IMR-90 (cell line): ENCODE measurements at regions not wholly inside any gene's neighbourhood (a gene's known extent, or its start where the extent isn't known, plus 50 kb on each side); places are given as distances from the start of the nearest gene placed in this dataset.

Experiments used
- ATAC-seq: fragments of 200-7000 bp; cut with Tn5 transposase; 2 replicates; pipeline ENCODE4 v1.9.1; 2020; ENCODE audit warnings: low read depth, mild to moderate bottlenecking, moderate library complexity
- BruUV-seq: library from RNA; stranded (reverse); fragments of 400-500 nt; replicated peaks from 2 replicates; lab custom pipeline; 2021; lab: Mats Ljungman, UMichigan
- CTCF ChIA-PET: fragments of 300-600 bp; formaldehyde crosslinking; extraction: SDS; loops from one replicate; lab custom pipeline; 2021; ENCODE audit warnings: antibody characterized with exemption; lab: Yijun Ruan, JAX
- POLR2A ChIA-PET: fragments of 300-600 bp; sonication (Branson Sonifier 250); formaldehyde crosslinking; loops from one replicate; lab custom pipeline; 2022; ENCODE audit warnings: antibody characterized with exemption; ENCODE audit not compliant: unreplicated experiment; lab: Charles Lee
- DNase-seq: peaks from one replicate; pipeline ENCODE4 v3.0.0; 2013
- H2AFZ ChIP-seq: replicated peaks from 2 replicates; pipeline ENCODE3; 2013; ENCODE audit warnings: low read length, mild to moderate bottlenecking; ENCODE audit not compliant: poor library complexity
- H2AK5ac ChIP-seq: 2 replicates; pipeline ENCODE4 v1.6.1; 2013; ENCODE audit warnings: low read depth, low read length, inconsistent platforms
- H2AK9ac ChIP-seq: replicated peaks from 2 replicates; pipeline ENCODE3; 2013; ENCODE audit warnings: mild to moderate bottlenecking, low read depth, low read length, moderate library complexity; ENCODE audit not compliant: poor library complexity
- H2BK120ac ChIP-seq: 2 replicates; pipeline ENCODE4 v1.6.1; 2013; ENCODE audit warnings: low read depth, low read length, inconsistent platforms
- H2BK15ac ChIP-seq: 3 replicates; pipeline ENCODE4 v1.6.1; 2013; ENCODE audit warnings: low read depth, low read length, inconsistent platforms
- H2BK20ac ChIP-seq: 2 replicates; pipeline ENCODE4 v1.6.1; 2013; ENCODE audit warnings: low read depth, mild to moderate bottlenecking, inconsistent platforms, low read length, moderate library complexity
- H2BK5ac ChIP-seq: 2 replicates; pipeline ENCODE4 v1.6.1; 2013; ENCODE audit warnings: mild to moderate bottlenecking, low read depth, low read length, inconsistent platforms; ENCODE audit not compliant: poor library complexity, severe bottlenecking
- H3K14ac ChIP-seq: replicated peaks from 2 replicates; pipeline ENCODE4 v1.6.1; 2013; ENCODE audit warnings: low read depth, low read length, inconsistent platforms
- H3K18ac ChIP-seq: 2 replicates; pipeline ENCODE4 v1.6.1; 2013; ENCODE audit warnings: low read depth, low read length, control low read depth
- H3K23ac ChIP-seq: 2 replicates; pipeline ENCODE4 v1.6.1; 2013; ENCODE audit warnings: low read depth, low read length, inconsistent platforms
- H3K27ac ChIP-seq: 2 replicates; pipeline ENCODE4 v1.5.1; 2013; ENCODE audit warnings: mild to moderate bottlenecking, control low read depth, low read length; ENCODE audit not compliant: insufficient read depth
- H3K27me3 ChIP-seq: 2 replicates; pipeline ENCODE4 v1.6.1; 2013; ENCODE audit warnings: low read length; ENCODE audit not compliant: control insufficient read depth, insufficient read depth
- H3K36me3 ChIP-seq: 2 replicates; pipeline ENCODE4 v1.6.1; 2013; ENCODE audit warnings: low read length, mixed read lengths; ENCODE audit not compliant: control insufficient read depth, insufficient read depth
- H3K4ac ChIP-seq: 2 replicates; pipeline ENCODE4 v1.6.1; 2013; ENCODE audit warnings: low read depth, low read length, inconsistent platforms
- H3K4me1 ChIP-seq: 2 replicates; pipeline ENCODE4 v1.6.1; 2013; ENCODE audit warnings: low read length, mixed read lengths; ENCODE audit not compliant: control insufficient read depth, insufficient read depth
- H3K4me2 ChIP-seq: 2 replicates; pipeline ENCODE4 v1.6.1; 2013; ENCODE audit warnings: low read depth, mild to moderate bottlenecking, control low read depth, low read length, moderate library complexity
- H3K4me3 ChIP-seq: 2 replicates; pipeline ENCODE4 v1.5.1; 2013; ENCODE audit warnings: low read depth, mild to moderate bottlenecking, control low read depth, low read length, moderate library complexity; ENCODE audit not compliant: insufficient read depth
- H3K56ac ChIP-seq: 2 replicates; pipeline ENCODE4 v1.6.1; 2013; ENCODE audit warnings: low read length, inconsistent platforms; ENCODE audit not compliant: insufficient read depth; ENCODE audit errors: extremely low read depth
- H3K79me1 ChIP-seq, 2 experiments: 2 replicates each; pipeline ENCODE4 v1.6.1; 2013; ENCODE audit warnings: low read length in 2 of 2, inconsistent platforms in 1 of 2, low read depth in 1 of 2
- H3K9ac ChIP-seq: 2 replicates; pipeline ENCODE4 v1.6.1; 2013; ENCODE audit warnings: low read depth, low read length, control low read depth
- H3K9me1 ChIP-seq: 2 replicates; pipeline ENCODE4 v1.6.1; 2013; ENCODE audit warnings: low read length, inconsistent platforms; ENCODE audit not compliant: insufficient read depth
- H3K9me3 ChIP-seq: 2 replicates; pipeline ENCODE4 v1.6.1; 2013; ENCODE audit warnings: low read length; ENCODE audit not compliant: control insufficient read depth, insufficient read depth
- H4K20me1 ChIP-seq: 2 replicates; pipeline ENCODE4 v1.6.1; 2013; ENCODE audit warnings: low read length, inconsistent platforms; ENCODE audit not compliant: insufficient read depth
- H4K5ac ChIP-seq: 2 replicates; pipeline ENCODE4 v1.6.1; 2013; ENCODE audit warnings: mild to moderate bottlenecking, low read depth, low read length, control low read depth
- H4K8ac ChIP-seq, 2 experiments: 2 replicates each; pipeline ENCODE4 v1.6.1; 2013; ENCODE audit warnings: low read depth in 2 of 2, low read length in 2 of 2, control low read depth in 1 of 2, inconsistent platforms in 1 of 2
- H4K91ac ChIP-seq: 2 replicates; pipeline ENCODE4 v1.6.1; 2013; ENCODE audit warnings: low read depth, low read length, inconsistent platforms; ENCODE audit not compliant: insufficient read depth
- CEBPB ChIP-seq: IDR thresholded peaks from 2 replicates; pipeline ENCODE4 v1.6.1; 2012; ENCODE audit warnings: low read depth, low read length, improper control_type of control experiment
- CHD1 ChIP-seq: IDR thresholded peaks from 2 replicates; pipeline ENCODE4 v1.6.1; 2012; ENCODE audit warnings: low read depth, low read length, improper control_type of control experiment
- MAFK ChIP-seq: IDR thresholded peaks from 2 replicates; pipeline ENCODE4 v1.6.1; 2012; ENCODE audit warnings: low read depth, low read length, improper control_type of control experiment
- MXI1 ChIP-seq: IDR thresholded peaks from 2 replicates; pipeline ENCODE4 v1.6.1; 2012; ENCODE audit warnings: low read depth, mild to moderate bottlenecking, low read length, moderate library complexity, borderline replicate concordance
- POLR2A ChIP-seq: IDR thresholded peaks from 2 replicates; pipeline ENCODE4 v1.6.1; 2012; ENCODE audit warnings: mild to moderate bottlenecking, low read depth, low read length
- RAD21 ChIP-seq: IDR thresholded peaks from 2 replicates; pipeline ENCODE4 v1.6.1; 2012; ENCODE audit warnings: low read length, improper control_type of control experiment
- RCOR1 ChIP-seq: IDR thresholded peaks from 2 replicates; pipeline ENCODE4 v1.6.1; 2012; ENCODE audit warnings: mild to moderate bottlenecking, low read length, improper control_type of control experiment; ENCODE audit not compliant: insufficient replicate concordance
- WGBS, 2 experiments: methylation state at CpG; one replicate each; pipeline versions ENCODE4 v1.1.5 to v1.1.7; 2013; ENCODE audit warnings: missing lambda C conversion rate in 2 of 2; ENCODE audit not compliant: insufficient read length in 1 of 2; ENCODE audit errors: extremely low coverage in 2 of 2; 5-methylcytosine and 5-hydroxymethylcytosine counted together
- dilution Hi-C: fragments of 300-500 bp; cut with HindIII; formaldehyde crosslinking; loops from one replicate; pipeline ENCODE4 v1.14.3; 2018; ENCODE audit warnings: low sequenced_read_pairs; ENCODE audit not compliant: unreplicated experiment
- in situ Hi-C: fragments of 300-500 bp; cut with MboI; formaldehyde crosslinking; loops from 3 replicates; pipeline ENCODE4 v1.14.3; 2019; ENCODE audit warnings: low sequenced_read_pairs, inconsistent platforms, mixed read lengths
- intact Hi-C: fragments of 100-400 bp; cut with micrococcal nuclease; formaldehyde crosslinking; loops from 2 replicates; pipeline ENCODE4 v1.10.0; 2022
- TF ChIP-seq, protein P1 (sequence below): conservative IDR thresholded peaks from 2 replicates; pipeline ENCODE4 v1.5.1; 2012; ENCODE audit warnings: mild to moderate bottlenecking, low read depth, low read length, improper control_type of control experiment
- TF ChIP-seq, protein P2 (sequence below): fragments of 150-350 bp; IDR thresholded peaks from 2 replicates; pipeline ENCODE4 v1.6.1; 2017; ENCODE audit warnings: mild to moderate bottlenecking, antibody characterized with exemption, low read length, low read depth

DNA sequence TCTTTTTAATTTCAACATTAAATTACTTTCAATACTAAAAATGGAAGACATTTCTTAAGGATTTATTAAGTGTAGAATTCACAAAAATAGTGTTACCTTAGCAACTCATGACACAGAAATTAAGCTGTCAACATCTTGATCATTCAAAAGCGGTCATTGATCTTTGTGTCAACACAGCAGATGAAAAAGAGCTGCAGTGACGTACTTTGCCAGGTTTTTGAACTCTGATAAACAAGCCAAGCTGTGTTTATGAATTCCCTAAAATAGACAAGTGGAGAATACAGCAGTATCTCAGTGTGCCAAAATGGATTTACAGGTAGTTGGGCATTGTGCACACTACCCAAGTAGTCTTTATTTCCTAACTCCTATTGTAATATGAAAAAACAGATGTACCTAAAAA is 1141.8 kb upstream of the PCDH7 start:
- H2AFZ ChIP-seq = no peak overlapping the region
- BruUV-seq = no TSS peak
- no peak overlapping the region for H2AK9ac ChIP-seq
- in situ Hi-C loops = no loop called here
- no peak overlapping the region for H4K91ac ChIP-seq
- no peak overlapping the region for H2BK120ac ChIP-seq
- CTCF ChIA-PET = no interaction called here
- no peak overlapping the region for H2BK5ac ChIP-seq
- no peak overlapping the region for H3K18ac ChIP-seq
- WGBS, 2 experiments = no CpG with 5 or more reads among the region's 2 CpGs
- H3K36me3 ChIP-seq = no peaks in the 10 kb centered on the region
- dilution Hi-C loops = no loop called here
- H3K4ac ChIP-seq = no peak overlapping the region
- ATAC-seq = no peak
- no peak for DNase-seq
- intact Hi-C loops = no loop called here
- H2BK15ac ChIP-seq = no peak overlapping the region
- no peak overlapping the region for H2AK5ac ChIP-seq
- no peaks in the 10 kb centered on the region for H3K79me1 ChIP-seq
- no peak overlapping the region for H4K5ac ChIP-seq
- no peak overlapping the region for H3K56ac ChIP-seq
- H3K9me3 ChIP-seq = no peaks in the 10 kb centered on the region
- no peak for TF ChIP-seq CEBPB
- no peak for TF ChIP-seq RAD21
- no peak for TF ChIP-seq MXI1
- no peak for TF ChIP-seq MAFK
- TF ChIP-seq, protein P1, sequence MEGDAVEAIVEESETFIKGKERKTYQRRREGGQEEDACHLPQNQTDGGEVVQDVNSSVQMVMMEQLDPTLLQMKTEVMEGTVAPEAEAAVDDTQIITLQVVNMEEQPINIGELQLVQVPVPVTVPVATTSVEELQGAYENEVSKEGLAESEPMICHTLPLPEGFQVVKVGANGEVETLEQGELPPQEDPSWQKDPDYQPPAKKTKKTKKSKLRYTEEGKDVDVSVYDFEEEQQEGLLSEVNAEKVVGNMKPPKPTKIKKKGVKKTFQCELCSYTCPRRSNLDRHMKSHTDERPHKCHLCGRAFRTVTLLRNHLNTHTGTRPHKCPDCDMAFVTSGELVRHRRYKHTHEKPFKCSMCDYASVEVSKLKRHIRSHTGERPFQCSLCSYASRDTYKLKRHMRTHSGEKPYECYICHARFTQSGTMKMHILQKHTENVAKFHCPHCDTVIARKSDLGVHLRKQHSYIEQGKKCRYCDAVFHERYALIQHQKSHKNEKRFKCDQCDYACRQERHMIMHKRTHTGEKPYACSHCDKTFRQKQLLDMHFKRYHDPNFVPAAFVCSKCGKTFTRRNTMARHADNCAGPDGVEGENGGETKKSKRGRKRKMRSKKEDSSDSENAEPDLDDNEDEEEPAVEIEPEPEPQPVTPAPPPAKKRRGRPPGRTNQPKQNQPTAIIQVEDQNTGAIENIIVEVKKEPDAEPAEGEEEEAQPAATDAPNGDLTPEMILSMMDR = no peak
- no peak for TF ChIP-seq CHD1
- TF ChIP-seq, protein P2, sequence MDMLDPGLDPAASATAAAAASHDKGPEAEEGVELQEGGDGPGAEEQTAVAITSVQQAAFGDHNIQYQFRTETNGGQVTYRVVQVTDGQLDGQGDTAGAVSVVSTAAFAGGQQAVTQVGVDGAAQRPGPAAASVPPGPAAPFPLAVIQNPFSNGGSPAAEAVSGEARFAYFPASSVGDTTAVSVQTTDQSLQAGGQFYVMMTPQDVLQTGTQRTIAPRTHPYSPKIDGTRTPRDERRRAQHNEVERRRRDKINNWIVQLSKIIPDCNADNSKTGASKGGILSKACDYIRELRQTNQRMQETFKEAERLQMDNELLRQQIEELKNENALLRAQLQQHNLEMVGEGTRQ = no peak
- no peak for TF ChIP-seq POLR2A
- TF ChIP-seq RCOR1 = no peak
- H3K27ac ChIP-seq = no peak overlapping the region
- no peak overlapping the region for H3K9ac ChIP-seq
- no peak overlapping the region for H3K4me3 ChIP-seq
- H3K4me2 ChIP-seq = no peak overlapping the region
- H4K20me1 ChIP-seq = no peaks in the 10 kb centered on the region
- H3K9me1 ChIP-seq = no peaks in the 10 kb centered on the region
- no peaks in the 10 kb centered on the region for H3K4me1 ChIP-seq
- POLR2A ChIA-PET = no interaction called here
- H4K8ac ChIP-seq = no peak overlapping the region
- H3K27me3 ChIP-seq = no peaks in the 10 kb centered on the region
- no peak overlapping the region for H2BK20ac ChIP-seq
- no peak overlapping the region for H3K23ac ChIP-seq
- no peak overlapping the region for H3K14ac ChIP-seq
